A549 (cell line): ENCODE measurements at regions not wholly inside any gene's neighbourhood (a gene's known extent, or its start where the extent isn't known, plus 50 kb on each side); places are given as distances from the start of the nearest gene placed in this dataset.

Experiments
- ATAC-seq, 2 experiments: fragments of 200-7000 bp in 1 of 2; fragments of >200 bp in 1 of 2; cut with Nextera tagmentation in 1 of 2; cut with Tn5 transposase in 1 of 2; 3 replicates each; pipeline versions ENCODE4 v1.8.0 to v1.9.1; 2018 to 2020; ENCODE audit warnings: mild to moderate bottlenecking in 1 of 2, moderate library complexity in 1 of 2
- CTCF ChIA-PET: fragments of 300-600 bp; sonication (Branson Sonifier 250); formaldehyde crosslinking; extraction: SDS; loops from one replicate; lab custom pipeline; 2021; ENCODE audit warnings: antibody characterized with exemption, inconsistent platforms; lab: Yijun Ruan, JAX
- POLR2A ChIA-PET: fragments of 350-600 bp; formaldehyde crosslinking; extraction: SDS; loops from one replicate; lab custom pipeline; 2021; ENCODE audit warnings: antibody characterized with exemption, inconsistent platforms; lab: Yijun Ruan, JAX
- DNase-seq, 2 experiments: peaks; one replicate each; pipeline versions ENCODE4 v3.0.0 to v3.0.0-alpha.2; 2011 to 2016; ENCODE audit warnings: low read depth in 1 of 2, low spot score in 1 of 2
- FAIRE-seq: peaks from 2 replicates; lab custom pipeline; 2011; peaks lifted over from hg19 to GRCh38; lab: Jason Lieb, UNC
- H3K27ac ChIP-seq, 2 experiments: fragments of >200 bp; sonication (Bioruptor Twin); formaldehyde crosslinking; 3 replicates each; pipeline ENCODE4 v1.5.1; 2016 to 2017
- H3K4me1 ChIP-seq: fragments of >200 bp; sonication (Bioruptor Twin); formaldehyde crosslinking; 3 replicates; pipeline ENCODE4 v1.6.1; 2016
- H3K4me2 ChIP-seq: fragments of >200 bp; sonication (Bioruptor Twin); formaldehyde crosslinking; 3 replicates; pipeline ENCODE4 v1.6.1; 2016
- H3K4me3 ChIP-seq: fragments of >200 bp; sonication (Bioruptor Twin); formaldehyde crosslinking; 3 replicates; pipeline ENCODE4 v1.5.1; 2016
- H3K9me3 ChIP-seq: fragments of >200 bp; sonication (Bioruptor Twin); formaldehyde crosslinking; 3 replicates; pipeline ENCODE4 v1.6.1; 2016
- RNF2 ChIP-seq: fragments of 200-600 bp; sonication (generic); IDR thresholded peaks from 2 replicates; pipeline ENCODE4 v1.6.1; 2016; ENCODE audit warnings: low read depth, mild to moderate bottlenecking, antibody characterized with exemption, moderate library complexity, borderline replicate concordance
- ZC3H11A ChIP-seq: fragments of 450-650 bp; IDR thresholded peaks from 2 replicates; pipeline ENCODE4 v1.6.1; 2014; ENCODE audit warnings: antibody characterized with exemption, mild to moderate bottlenecking
- WGBS: methylation state at CpG from one replicate; pipeline ENCODE4 v1.1.6; 2017; ENCODE audit errors: missing lambda C conversion rate; 5-methylcytosine and 5-hydroxymethylcytosine counted together

GRCh38 chr17:65277576-65277975 lies 140.4 kb downstream of the RGS9 start:
- DNase-seq (no peak), FAIRE-seq (no peak), ATAC-seq (no peak)
- POLR2A ChIA-PET: no interaction called here
- Histone ChIP-seq H3K4me1 (no peaks in the 10 kb centered on the region), H3K4me2 (no peak overlapping the region), H3K27ac (no peak overlapping the region), H3K9me3 (no peaks in the 10 kb centered on the region), H3K4me3 (no peak overlapping the region)
- TF ChIP-seq ZC3H11A (no peak), RNF2 (no peak)
- CTCF ChIA-PET: interaction anchor here (0.6 to 7.3 kb wide), 27 partner anchors 8 to 896 kb away, joined by 3 to 51 read pairs (median 4); no protein-coding TSS in a partner anchor
- 71% methylated on average over 10 of the region's 10 CpGs for WGBS
